ENCODE measurements at regions not wholly inside any gene's neighbourhood (a gene's known extent, or its start where the extent isn't known, plus 50 kb on each side); places are given as distances from the start of the nearest gene placed in this dataset.

GRCh38 chr5:28165096-28165495, 1126.7 kb upstream of the CDH9 start:
- peak in 5 of 11 donors; percentile 17 to 27 (median 21) for DNase-seq (ENCODE audit: extremely low read depth in 1 of 11, low read depth in 9 of 11, low spot score in 4 of 11)

GRCh38 chr5:28164568-28164967, 1126.2 kb upstream of the CDH9 start:
- DNase-seq (ENCODE audit: extremely low read depth in 1 of 11, low read depth in 9 of 11, low spot score in 4 of 11): no peak

GRCh38 chr5:28156981-28157380, 1118.6 kb upstream of the CDH9 start:
- DNase-seq (ENCODE audit: extremely low read depth in 1 of 11, low read depth in 9 of 11, low spot score in 4 of 11): no peak

GRCh38 chr5:28143519-28143918, 1105.1 kb upstream of the CDH9 start:
- no peak for DNase-seq (ENCODE audit: extremely low read depth in 1 of 11, low read depth in 9 of 11, low spot score in 4 of 11)

- DNase-seq (ENCODE audit: extremely low read depth in 1 of 11, low read depth in 9 of 11, low spot score in 4 of 11): no peak
These were observed 1093.8 kb upstream of the CDH9 start for GRCh38 chr5:28132151-28132550.

- no peak for DNase-seq (ENCODE audit: extremely low read depth in 1 of 11, low read depth in 9 of 11, low spot score in 4 of 11)
These were observed 1079.3 kb upstream of the CDH9 start for GRCh38 chr5:28117691-28118090.

- no peak for DNase-seq (ENCODE audit: extremely low read depth in 1 of 11, low read depth in 9 of 11, low spot score in 4 of 11)
These were observed 1078.9 kb upstream of the CDH9 start for GRCh38 chr5:28117273-28117672.

- peak in 2 of 11 donors; percentile 1 to 3 for DNase-seq (ENCODE audit: extremely low read depth in 1 of 11, low read depth in 9 of 11, low spot score in 4 of 11)
These were observed 1072.4 kb upstream of the CDH9 start for GRCh38 chr5:28110781-28111180.

GRCh38 chr5:28104080-28104479, 1065.7 kb upstream of the CDH9 start:
- DNase-seq (ENCODE audit: extremely low read depth in 1 of 11, low read depth in 9 of 11, low spot score in 4 of 11): no peak

GRCh38 chr5:28084069-28084468, 1045.7 kb upstream of the CDH9 start:
- no peak for DNase-seq (ENCODE audit: extremely low read depth in 1 of 11, low read depth in 9 of 11, low spot score in 4 of 11)

- no peak for DNase-seq (ENCODE audit: extremely low read depth in 1 of 11, low read depth in 9 of 11, low spot score in 4 of 11)
These were observed 1044.2 kb upstream of the CDH9 start for GRCh38 chr5:28082610-28083009.

GRCh38 chr5:28077291-28078240, 1039.2 kb upstream of the CDH9 start:
- no peak for DNase-seq (ENCODE audit: extremely low read depth in 1 of 11, low read depth in 9 of 11, low spot score in 4 of 11)

GRCh38 chr5:28066856-28067255, 1028.5 kb upstream of the CDH9 start:
- DNase-seq (ENCODE audit: extremely low read depth in 1 of 11, low read depth in 9 of 11, low spot score in 4 of 11): no peak

- no peak for DNase-seq (ENCODE audit: extremely low read depth in 1 of 11, low read depth in 9 of 11, low spot score in 4 of 11)
These were observed 1027.3 kb upstream of the CDH9 start for GRCh38 chr5:28065656-28066055.

- no peak for DNase-seq (ENCODE audit: extremely low read depth in 1 of 11, low read depth in 9 of 11, low spot score in 4 of 11)
These were observed 1008.2 kb upstream of the CDH9 start for GRCh38 chr5:28046596-28046995.

- DNase-seq (ENCODE audit: extremely low read depth in 1 of 11, low read depth in 9 of 11, low spot score in 4 of 11): no peak
These were observed 989.5 kb upstream of the CDH9 start for GRCh38 chr5:28027851-28028250.

- no peak for DNase-seq (ENCODE audit: extremely low read depth in 1 of 11, low read depth in 9 of 11, low spot score in 4 of 11)
These were observed 978.8 kb upstream of the CDH9 start for GRCh38 chr5:28017178-28017577.

- no peak for DNase-seq (ENCODE audit: extremely low read depth in 1 of 11, low read depth in 9 of 11, low spot score in 4 of 11)
These were observed 976.4 kb upstream of the CDH9 start for GRCh38 chr5:28014779-28015178.

- no peak for DNase-seq (ENCODE audit: extremely low read depth in 1 of 11, low read depth in 9 of 11, low spot score in 4 of 11)
These were observed 974.2 kb upstream of the CDH9 start for GRCh38 chr5:28012538-28012937.

- DNase-seq (ENCODE audit: extremely low read depth in 1 of 11, low read depth in 9 of 11, low spot score in 4 of 11): no peak
These were observed 971.2 kb upstream of the CDH9 start for GRCh38 chr5:28009576-28009975.

GRCh38 chr5:27996665-27997064, 958.3 kb upstream of the CDH9 start:
- DNase-seq (ENCODE audit: extremely low read depth in 1 of 11, low read depth in 9 of 11, low spot score in 4 of 11): no peak
